Activated naive CD4-positive, alpha-beta T cell (primary cell): ENCODE measurements at regions not wholly inside any gene's neighbourhood (a gene's known extent, or its start where the extent isn't known, plus 50 kb on each side); places are given as distances from the start of the nearest gene placed in this dataset.
"Not testable (repeated sequence)": the region's sequence is repeated elsewhere in the genome, so short reads cannot be mapped to it uniquely, and the experiment has no call there.

ENCODE experiments used
- DNase-seq, 4 experiments: peaks; one replicate each; lab custom pipeline; 2025; lab: John Stamatoyannopoulos, UW

DNA sequence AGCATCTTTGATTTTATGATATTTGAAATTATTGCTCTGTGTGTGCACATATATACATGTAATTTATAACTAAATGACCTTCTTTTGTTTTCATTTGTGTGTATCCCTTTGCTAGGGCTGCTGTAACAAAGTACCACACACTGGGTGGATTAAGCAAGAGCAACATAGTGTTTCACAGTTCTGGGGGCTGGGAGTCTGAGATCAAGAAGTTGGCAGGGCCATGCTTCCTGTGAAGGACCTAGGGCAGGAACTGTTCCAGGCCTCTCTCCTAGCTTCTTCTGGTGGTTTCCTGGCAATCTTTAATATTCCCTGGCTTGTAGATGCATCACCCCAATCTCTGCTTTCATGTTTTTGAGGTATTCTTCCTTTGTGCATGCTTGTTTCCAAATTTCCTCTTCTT is 1043.9 kb downstream of the TSN start:
- no peak for DNase-seq

DNA sequence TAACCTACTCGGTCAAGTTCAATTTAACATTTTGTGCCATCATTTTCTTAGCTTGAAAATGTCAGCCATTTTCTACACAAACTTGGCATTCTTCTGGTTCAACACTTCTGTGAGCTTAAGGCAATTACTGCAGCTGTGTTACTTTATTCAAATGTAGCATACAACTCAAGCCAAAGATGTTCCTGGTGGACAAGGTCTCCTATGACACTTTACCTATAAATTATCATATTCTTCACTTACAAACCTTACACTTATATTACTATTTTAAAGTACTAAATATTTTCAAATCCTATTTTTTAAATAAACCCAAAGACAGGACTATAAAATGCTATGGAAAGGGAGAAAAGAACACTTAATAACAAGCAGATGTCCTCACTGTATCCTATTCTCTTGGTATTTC is 1045.3 kb downstream of the TSN start:
- DNase-seq: no peak

DNA sequence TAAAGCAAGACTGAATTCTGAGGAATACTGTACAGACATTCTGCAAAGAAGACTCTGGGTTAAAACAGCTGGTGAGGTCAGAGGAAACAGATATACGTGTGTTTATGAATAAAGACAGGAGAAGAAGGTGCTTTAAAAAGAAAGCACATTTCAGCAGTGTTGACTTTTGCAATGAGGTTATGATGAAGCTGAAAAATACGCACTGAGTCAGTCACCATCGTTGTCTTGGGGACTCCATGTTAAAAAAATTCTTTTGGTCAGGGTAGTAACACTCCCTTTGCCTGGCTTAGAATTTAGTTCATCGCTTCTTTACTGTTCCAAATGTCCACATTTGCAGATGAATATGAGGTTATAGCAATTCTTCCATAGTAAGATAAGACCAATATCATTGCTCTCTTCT is 1049.0 kb downstream of the TSN start:
- no peak for DNase-seq

DNA sequence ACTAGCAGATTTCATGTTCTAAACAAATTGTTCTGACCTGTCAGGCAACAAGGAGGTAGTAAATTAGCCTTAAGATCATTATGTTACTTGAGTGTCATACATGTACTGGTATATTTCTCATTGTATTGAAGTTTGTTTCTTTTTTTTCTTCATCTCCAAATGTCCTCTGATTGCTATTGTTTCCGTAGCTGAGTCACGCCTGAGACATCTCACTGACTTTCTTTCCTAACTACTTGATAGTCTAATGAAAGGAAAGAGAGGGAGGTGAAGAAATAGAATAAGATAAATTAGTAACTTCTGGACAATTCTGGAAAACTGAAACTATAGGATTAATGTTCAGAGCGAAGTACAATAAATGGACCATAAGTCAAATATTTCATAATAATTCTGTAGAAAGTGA is 1049.9 kb downstream of the TSN start:
- DNase-seq: no peak

DNA sequence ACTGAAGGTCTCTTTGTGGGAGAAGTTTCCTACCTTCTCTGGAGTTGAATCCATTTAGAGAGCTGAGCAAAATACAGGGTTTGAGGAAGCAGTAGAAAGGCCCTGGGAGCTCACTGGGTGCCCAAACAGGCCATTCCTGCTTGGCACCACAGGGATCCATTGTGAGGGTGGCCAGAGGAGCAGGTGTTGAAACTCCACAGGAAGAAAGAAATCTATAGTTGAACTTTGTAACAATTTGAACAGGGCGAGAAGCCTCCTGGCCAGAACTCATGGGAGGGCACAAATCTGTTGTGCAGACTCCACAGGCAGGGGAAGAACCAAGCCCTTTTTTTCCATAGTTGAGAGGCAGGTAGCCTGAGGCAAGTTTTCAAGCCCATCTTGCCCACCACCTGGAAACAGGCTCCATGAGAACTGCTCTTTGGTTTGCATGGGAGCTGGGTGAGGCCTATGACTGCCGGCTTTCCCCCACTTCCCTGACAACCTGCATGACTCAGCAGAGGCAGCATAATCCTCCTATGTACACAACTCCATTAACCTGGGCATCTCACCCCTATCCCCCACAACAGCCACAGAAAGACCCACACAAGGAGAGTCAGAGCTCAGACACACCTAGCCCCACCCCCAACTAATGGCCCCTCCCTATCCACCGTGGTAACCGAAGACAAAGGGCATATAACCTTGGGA is 1053.0 kb downstream of the TSN start:
- DNase-seq: no peak

DNA sequence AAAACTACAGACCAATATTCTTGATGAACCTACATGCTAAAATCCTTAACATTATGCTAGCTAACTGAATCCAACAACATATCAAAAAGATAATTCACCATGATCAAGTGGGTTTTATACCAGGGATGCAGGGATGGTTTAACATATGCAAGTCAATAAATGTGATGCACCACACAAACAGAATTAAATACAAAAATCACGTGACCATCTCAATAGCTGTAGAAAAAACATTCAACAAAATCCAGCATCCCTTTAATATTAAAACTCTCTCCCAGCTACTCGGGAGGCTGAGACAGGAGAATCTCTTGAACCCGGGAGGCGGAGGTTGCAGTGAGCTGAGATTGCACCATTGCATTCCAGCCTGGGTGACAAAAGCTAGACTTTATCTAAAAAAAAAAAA is 1056.8 kb downstream of the TSN start:
- not testable (repeated sequence) for DNase-seq

DNA sequence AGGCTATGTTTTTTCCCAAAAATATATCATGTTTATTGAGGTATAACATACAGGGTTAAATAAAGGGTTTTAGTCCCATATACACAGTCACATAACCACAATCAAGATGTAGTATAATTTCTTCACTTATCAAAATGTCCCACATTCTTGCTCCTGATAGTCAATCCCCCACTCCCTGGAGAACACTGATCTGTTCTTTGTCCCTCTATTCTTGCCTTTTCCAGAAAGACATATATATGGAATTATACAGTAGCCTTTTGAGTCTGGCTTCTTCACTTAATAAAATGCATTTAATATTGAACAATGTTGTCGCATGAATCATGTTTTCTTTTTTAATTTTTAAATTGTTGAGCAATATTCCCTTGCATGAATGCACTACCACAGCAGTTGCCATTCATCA is 1059.7 kb downstream of the TSN start:
- no peak for DNase-seq

DNA sequence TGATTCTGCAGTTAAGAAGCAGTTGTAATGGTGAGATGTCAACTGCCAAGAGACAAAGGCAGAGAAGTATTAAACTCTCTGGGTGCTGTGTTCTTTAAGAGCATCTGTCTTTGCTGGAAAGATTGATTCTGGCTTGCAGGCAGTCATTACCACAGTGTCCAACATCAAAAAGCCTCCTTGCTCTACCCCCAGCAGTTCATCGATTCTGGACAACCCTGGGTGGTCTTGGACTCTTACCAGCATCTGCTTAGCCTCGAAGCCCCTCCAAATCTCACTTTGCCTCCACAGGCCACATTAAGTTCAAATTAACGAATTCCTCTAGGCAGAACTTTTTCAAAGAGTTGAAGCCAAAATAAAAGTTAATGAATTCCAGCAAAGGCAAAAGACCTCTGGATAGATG is 1061.4 kb downstream of the TSN start:
- no peak for DNase-seq

DNA sequence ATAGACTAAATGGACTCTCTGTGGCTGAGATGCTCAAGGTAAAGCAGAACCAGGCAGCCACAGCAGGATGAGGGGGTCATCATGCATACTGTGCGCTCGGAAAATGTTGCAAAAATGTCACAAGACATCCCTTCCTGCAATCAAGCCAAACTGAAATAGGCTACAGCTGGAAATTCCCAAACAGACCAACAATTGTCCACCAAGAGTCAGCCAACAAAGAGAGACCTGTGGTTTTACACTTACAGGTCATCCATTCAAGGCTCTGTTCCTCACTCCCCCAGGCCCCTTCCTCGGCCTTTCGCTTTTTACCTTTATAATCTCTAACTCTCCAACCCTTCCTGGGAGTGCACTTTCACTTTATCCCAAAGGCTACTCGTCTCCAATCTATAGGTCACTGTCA is 1066.9 kb downstream of the TSN start:
- no peak for DNase-seq

DNA sequence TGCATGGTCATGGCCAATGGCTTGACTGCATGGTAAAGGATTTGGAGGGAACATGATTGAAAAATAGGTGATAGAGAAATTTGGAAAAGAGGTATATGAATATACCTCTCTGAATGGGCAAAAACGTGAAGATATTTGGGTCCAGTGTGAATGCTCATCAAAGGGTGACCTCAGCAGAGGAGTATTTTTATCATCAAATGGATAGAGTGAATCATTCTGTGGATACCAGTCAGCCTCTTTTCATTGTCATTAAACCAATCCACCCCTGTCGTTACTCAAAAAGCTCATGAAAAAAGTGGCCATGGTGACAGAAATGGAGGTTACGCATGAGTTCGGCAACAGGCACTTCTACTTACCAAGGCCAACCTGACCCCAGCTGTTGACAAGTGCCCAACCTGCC is 1074.7 kb downstream of the TSN start:
- no peak for DNase-seq

DNA sequence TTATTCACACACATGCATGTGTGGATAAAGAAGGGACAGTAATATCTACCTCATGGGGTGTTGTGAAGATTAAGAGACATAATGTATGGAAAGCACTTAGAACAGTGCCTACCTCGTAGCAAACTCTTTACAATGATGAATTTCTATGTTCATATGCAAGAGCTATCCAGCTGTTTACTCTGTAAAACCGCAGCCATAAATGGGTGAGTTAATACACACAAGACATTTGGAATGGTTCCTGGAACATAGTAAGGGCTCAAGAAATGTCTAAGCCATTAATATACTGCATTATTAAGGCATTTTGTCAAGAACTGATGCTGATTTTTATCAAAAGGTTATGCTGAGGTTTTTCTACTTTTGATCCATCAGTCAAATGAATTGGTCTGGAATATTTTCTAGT is 1076.2 kb downstream of the TSN start:
- DNase-seq: no peak

DNA sequence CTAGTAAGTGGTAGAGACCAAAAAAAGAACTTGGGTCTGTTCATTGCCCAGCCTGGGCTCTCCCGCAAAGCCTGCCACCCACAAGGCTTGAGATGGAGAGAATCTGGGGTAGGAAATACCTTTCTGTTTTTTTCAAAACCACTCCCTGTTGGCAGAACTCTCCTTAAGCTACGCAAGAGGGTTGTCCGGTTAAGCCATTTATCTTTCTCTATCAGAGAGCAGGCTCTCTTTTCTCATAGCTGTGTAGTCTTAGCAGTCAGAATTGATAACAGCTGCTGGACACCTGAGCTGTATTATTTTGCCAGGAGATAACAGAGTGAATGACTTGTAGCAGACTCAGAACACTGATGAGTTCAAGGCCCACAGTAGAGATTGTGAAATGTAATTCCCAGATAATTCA is 1088.1 kb downstream of the TSN start:
- no peak for DNase-seq

DNA sequence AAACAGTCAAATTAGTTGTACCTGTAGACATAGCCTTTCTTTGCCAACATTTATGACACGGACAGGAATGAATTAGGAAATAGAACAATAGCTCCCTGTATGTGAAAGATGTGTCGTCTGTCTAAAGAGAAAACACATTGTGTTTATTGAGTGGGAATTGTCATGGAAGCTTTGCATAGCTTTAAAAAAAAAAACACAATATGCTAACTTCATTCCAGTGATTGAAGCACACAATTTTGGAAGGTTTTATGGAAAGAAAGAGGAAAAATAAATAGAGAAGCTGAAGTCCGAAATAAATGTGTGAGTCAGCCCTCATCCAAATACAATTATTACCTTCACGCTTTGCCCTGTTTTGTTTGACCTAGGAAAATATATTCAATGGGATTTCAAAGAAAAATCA is 1095.7 kb downstream of the TSN start:
- DNase-seq: no peak

DNA sequence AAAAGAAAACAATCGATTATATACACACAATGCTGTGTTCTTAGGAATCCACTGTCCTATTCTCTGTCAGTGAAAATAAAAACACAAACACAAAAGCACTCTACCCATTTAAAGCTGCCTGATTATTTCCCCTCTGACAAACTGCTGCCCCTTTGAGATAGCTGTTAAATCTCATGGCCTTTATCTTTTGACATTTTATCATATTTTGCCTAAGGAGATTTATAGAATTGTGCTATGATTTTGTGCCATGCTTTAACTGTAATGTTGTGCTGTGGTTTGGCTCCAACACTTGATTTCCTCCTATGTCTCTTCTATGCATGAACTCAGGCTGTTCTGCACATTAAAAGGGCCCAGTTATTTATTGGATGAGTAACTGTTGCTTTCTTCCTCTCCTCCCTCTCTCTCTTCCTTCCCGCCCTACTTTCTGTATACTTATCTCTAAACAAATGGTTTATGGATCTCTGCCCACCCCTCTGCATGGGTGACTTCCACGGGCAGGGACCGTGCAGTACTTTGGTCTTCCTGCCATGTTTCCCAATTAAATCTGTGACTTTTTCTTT is 1096.6 kb downstream of the TSN start:
- no peak for DNase-seq

DNA sequence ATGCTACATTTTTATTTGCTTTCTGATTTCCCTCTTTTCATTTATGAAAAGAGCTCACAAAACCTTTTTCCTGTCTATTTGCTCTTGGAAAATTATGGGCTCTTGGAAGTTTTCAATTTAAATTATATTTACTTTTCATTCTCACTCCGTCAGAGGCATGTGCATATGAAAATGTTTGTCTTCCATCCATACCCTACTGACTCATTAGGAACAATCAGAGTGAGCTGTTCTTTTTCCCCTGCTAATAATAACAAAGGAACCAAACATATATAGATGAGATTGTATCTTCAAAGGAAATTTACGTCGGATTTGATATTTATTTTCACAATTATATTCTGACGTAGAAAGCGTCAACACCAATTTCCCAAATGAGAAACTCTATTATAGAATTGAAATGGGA is 1101.2 kb downstream of the TSN start:
- DNase-seq: no peak

DNA sequence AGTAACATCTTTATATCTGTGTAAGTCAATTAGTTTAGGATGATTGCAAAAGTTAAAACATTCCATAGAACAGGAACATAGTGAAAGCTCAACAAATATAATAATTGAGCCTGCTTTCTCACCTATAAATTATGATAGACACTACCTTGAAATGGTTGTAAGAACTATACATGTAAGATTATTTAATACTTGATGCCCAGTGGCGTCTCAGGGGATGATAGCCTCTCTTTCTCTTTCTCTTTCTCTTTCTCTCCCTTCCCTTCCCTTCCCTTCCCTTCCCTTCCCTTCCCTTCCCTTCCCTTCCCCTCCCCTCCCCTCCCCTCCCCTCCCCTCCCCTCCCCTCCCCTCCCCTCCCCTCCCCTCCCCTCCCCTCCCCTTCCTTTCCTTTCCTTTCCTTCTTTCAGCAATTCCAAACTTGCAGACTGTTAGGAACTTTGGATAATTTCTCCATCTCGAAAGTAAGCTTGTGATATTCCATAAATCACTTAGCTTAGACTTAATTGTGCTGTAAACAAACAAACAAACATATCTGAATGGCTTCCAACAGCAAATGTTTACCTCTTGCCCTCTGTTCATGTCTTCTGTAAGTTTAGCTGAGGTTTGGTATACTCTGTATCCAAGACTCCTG is 1102.7 kb downstream of the TSN start:
- no peak for DNase-seq

DNA sequence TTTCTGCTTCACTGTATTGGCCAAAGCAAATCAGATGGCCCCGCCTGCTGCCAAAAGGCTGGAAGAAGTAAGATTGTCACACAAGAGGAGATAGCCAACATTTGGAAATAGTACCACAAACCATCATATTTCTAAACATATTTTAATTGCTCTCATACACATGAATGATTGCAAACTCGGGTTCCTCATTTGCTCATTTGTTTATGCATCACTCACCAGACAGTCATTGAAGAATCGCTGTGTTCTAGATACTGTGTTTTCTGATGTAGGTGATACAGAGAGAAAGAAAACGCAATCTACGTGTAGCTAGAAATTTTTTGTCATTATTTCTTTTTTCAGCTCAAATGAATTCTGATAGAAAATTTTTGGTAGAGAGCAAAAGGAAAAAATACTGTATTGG is 1103.4 kb downstream of the TSN start:
- no peak for DNase-seq

DNA sequence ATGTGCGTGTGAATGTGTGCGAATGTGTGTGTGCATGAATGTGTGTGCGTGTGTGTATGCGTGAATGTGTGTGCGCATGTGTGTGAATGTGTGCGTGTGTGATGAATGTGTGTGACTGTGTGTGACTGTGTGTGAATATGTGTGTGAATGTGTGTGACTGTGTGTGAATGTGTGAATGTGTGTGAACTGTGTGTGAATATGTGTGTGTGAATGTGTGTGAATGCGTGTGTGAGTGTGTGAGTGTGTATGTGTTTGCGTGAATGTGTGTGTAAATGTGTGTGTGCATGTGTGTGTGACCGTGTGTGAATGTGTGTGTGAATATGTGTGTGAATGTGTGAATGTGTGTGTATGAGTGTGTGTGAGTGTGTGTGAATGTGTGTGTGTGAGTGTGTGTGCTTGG is 1103.8 kb downstream of the TSN start:
- no peak for DNase-seq

DNA sequence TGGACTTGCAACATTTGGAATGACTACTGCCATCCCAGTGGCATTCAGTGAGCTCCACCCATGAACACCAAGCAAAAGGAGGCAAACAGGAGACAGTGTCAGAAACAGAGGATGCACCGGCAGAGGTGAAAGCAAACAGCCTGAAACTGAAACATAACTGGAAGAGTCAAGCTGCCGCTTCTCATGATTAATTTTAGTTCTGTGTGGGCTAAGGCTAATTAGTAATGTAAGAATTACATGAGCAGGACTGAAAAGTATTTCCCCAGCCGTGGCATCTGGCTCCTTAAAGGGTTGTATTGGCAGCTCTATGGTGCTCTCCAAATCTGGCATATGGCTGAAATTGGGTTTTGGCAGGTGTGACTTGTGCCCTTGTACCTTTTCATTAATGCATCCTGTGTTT is 1108.1 kb downstream of the TSN start:
- no peak for DNase-seq

DNA sequence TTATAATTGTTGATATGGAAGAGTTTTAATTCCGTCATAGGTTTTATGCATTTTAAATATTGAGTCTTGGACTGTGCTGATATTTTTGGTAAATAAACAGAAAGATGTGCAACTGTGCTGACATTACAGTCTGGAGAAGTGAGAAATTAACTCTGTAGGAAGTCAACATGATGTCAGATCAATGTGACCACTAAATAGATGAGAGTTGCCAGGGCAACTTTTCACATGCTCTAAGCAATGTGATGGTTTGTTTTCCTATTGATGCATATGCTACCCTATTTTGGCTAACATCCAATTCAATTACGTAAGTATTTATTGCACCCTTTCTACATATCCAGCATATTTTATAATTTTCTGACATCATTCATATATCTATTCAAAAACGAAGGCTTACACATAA is 1109.3 kb downstream of the TSN start:
- no peak for DNase-seq

DNA sequence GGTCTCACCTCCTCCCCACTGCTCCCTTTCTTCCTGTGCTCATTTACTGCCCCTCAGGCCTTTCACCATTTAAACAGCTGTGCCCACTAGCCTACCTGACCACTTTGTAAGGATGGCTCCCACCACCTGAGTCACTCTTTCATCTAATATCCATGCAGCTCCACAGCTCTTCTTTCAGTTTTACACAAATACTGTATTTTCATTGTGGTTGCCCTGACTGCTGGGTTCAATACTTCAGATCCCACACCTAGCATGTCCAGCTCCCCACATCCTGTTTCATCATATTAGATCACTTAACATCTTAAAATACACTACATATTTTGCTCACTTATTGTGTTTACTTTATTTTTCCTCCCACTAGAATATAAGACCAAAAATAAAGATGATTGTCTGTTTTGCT is 1110.6 kb downstream of the TSN start:
- DNase-seq: no peak

DNA sequence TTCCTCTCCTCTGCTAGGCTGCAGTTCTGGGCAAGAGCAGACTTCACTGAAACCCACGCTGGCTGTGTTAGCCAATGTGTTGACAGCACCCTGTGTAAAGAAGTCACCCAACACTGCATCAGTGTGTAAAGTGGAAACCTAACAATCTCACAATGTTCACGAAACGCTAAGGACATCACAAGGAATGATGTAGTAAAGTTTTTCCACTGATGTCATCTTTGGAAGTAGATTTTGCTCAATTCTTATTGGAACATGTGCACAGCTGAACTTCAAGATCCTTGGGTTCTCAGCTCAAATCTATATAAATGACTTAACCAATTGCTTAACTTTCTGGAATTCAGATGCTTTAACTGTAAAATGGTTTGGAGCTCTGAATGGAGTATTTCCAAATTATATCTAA is 1112.5 kb downstream of the TSN start:
- DNase-seq: no peak

DNA sequence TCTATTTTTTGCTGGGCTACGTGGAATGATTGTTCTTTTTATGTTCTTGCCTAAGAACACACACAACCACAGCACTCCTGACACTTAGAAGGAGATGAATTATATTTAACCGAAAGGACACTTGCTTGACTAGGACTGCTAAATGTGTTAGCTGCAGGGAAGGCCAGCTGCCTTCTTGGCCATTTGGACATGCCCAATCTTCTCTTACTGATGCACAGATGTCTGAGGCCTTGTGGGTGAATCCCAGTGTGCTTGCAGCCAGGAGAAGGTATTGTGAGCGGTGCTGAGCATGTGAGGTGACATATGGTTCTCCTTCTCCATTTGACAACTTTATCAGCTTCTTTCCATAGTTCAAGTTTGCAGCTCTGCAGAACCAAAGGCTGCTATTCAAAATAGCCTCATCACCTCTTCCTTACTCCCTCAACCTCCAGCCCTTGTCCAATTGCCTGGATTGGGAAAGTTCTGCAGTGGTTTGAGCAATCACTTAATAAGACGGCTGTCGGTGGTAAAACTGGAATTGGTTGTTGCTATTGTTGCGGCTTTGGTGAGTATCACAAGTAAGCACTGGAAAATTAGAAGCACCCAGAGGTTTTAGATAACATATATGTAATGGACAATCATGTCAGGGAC is 1113.3 kb downstream of the TSN start:
- DNase-seq: no peak

DNA sequence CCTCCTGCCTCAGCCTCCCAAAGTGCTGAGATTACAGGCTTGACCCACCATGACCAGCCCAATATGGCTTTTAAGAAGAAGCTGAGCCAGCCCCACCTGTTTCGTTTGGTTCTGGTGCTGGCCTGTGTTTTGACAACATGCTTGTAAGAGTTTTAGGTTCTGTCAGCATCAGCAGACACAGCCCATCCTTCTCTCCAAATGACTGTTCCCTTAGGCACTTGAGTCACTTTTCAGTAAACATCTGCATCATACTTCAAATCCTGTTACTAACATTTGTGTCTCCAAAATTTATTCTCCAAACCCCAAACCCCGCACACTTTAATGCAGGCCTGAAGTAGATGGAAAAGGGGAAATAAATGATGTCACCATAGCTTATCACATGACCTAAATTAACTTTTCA is 1118.5 kb downstream of the TSN start:
- no peak for DNase-seq
